ENCODE measurements at regions not wholly inside any gene's neighbourhood (a gene's known extent, or its start where the extent isn't known, plus 50 kb on each side); places are given as distances from the start of the nearest gene placed in this dataset.

- Mint-ChIP-seq H3K27me3 (peaks cover 22% of the 10 kb centered on the region), H3K4me3 (no peak overlapping the region), H3K9me3 (no peaks in the 10 kb centered on the region), H3K4me1 (ENCODE audit: low read depth) (no peaks in the 10 kb centered on the region), H3K27ac (no peak overlapping the region), H3K36me3 (ENCODE audit: low read depth) (no peaks in the 10 kb centered on the region)
- Histone ChIP-seq H3K27ac (ENCODE audit: low read depth in 1 of 2, low read length in 2 of 2) (no peak overlapping the region), H3K9me3 (ENCODE audit: control insufficient read depth in 1 of 2, insufficient read depth in 1 of 2, low read length in 2 of 2) (peaks cover 0 to 10% of the 10 kb centered on the region in 2 experiments), H3K36me3 (ENCODE audit: insufficient read depth, low read length) (no peaks in the 10 kb centered on the region), H3K27me3 (ENCODE audit: control insufficient read depth in 1 of 2, insufficient read depth in 2 of 2, low read length in 2 of 2) (peaks cover 0 to 4% of the 10 kb centered on the region in 2 experiments), H3K4me1 (ENCODE audit: insufficient read depth, low read length) (no peaks in the 10 kb centered on the region), H3K4me3 (ENCODE audit: low read length) (no peak overlapping the region)
- TF ChIP-seq, protein P1, sequence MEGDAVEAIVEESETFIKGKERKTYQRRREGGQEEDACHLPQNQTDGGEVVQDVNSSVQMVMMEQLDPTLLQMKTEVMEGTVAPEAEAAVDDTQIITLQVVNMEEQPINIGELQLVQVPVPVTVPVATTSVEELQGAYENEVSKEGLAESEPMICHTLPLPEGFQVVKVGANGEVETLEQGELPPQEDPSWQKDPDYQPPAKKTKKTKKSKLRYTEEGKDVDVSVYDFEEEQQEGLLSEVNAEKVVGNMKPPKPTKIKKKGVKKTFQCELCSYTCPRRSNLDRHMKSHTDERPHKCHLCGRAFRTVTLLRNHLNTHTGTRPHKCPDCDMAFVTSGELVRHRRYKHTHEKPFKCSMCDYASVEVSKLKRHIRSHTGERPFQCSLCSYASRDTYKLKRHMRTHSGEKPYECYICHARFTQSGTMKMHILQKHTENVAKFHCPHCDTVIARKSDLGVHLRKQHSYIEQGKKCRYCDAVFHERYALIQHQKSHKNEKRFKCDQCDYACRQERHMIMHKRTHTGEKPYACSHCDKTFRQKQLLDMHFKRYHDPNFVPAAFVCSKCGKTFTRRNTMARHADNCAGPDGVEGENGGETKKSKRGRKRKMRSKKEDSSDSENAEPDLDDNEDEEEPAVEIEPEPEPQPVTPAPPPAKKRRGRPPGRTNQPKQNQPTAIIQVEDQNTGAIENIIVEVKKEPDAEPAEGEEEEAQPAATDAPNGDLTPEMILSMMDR (IDR thresholded peaks at IDR 0.05): no peak
- DNase-seq (no peak), ATAC-seq (ENCODE audit: poor library complexity) (no peak)
- ChIA-PET CTCF (no interaction called here), POLR2A (no interaction called here)
- intact Hi-C loops (cut with DNase I, micrococcal nuclease): no loop called here
Measured at GRCh38 chr7:45417735-45418134, 156.4 kb upstream of the ADCY1 start.

DNA sequence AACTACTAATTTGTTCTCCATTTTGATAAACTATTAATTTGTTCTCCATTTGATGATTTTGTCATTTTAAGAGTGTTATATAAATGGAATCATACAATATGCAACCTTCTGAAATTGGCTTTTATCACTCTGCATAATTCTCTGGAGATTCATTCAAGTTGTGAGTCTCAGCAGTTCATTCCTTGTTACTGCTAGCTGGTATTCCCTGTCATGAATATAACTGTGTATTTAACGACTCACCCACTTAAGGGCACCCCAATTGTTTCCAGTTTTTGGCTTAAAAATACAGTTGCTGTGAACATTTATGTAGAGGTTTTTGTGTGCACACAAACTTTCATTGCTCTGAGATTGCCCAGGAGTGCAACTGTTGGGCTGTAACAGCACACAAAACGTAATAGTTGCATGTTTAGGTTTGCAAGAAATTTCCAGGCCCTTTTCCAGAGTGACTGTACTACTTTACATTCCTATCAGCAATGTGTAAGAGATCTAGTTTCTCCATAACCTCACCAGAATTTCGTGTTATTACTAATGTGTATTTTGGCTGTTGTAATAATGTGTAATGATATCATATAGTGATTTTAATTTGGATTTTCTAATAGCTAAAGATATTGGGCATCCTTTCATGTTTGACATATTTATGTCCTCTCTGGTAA is 153.2 kb upstream of the ADCY1 start:
- TF ChIP-seq, protein P1 (IDR thresholded peaks at IDR 0.05): no peak
- no peak overlapping the region for H3K27ac ChIP-seq (ENCODE audit: low read depth in 1 of 2, low read length in 2 of 2)
- H3K36me3 Mint-ChIP-seq (ENCODE audit: low read depth): no peaks in the 10 kb centered on the region
- DNase-seq: no peak
- no peak overlapping the region for H3K4me3 Mint-ChIP-seq
- no peaks in the 10 kb centered on the region for H3K4me1 Mint-ChIP-seq (ENCODE audit: low read depth)
- intact Hi-C loops (cut with DNase I, micrococcal nuclease): no loop called here
- H3K4me3 ChIP-seq (ENCODE audit: low read length): no peak overlapping the region
- H3K4me1 ChIP-seq (ENCODE audit: insufficient read depth, low read length): no peaks in the 10 kb centered on the region
- no peaks in the 10 kb centered on the region for H3K36me3 ChIP-seq (ENCODE audit: insufficient read depth, low read length)
- no peak overlapping the region for H3K27ac Mint-ChIP-seq
- H3K27me3 ChIP-seq (ENCODE audit: control insufficient read depth in 1 of 2, insufficient read depth in 2 of 2, low read length in 2 of 2): peaks cover 2 to 11% of the 10 kb centered on the region in 2 experiments
- ChIA-PET POLR2A (no interaction called here), CTCF (no interaction called here)
- no peak for ATAC-seq (ENCODE audit: poor library complexity)
- no peaks in the 10 kb centered on the region for H3K9me3 ChIP-seq (ENCODE audit: control insufficient read depth in 1 of 2, insufficient read depth in 1 of 2, low read length in 2 of 2)
- H3K27me3 Mint-ChIP-seq: peaks cover 33% of the 10 kb centered on the region
- H3K9me3 Mint-ChIP-seq: no peaks in the 10 kb centered on the region

DNA sequence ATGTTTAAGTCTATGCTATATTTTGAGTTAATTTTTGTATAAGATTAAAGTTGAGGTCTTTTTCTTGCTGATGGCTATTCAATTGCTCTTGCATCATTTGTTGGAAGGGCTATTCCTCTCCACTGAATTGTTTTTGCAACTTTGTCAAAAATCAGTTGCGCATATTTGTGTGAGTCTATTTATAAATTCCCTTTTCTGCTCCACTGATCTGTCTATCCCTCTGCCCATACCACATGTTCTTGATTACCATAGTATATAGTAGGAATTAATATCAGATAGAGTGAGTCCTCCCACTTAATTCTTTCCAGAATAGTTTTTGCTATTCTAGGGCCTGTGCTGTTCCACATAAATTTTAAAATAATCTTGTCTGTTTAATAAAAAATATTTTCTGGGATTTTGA is 152.4 kb upstream of the ADCY1 start:
- Mint-ChIP-seq H3K27me3 (peaks cover 38% of the 10 kb centered on the region), H3K27ac (no peak overlapping the region)
- no peak overlapping the region for H3K4me3 ChIP-seq (ENCODE audit: low read length)

More for the DNA sequence above, 152.4 kb upstream of the ADCY1 start:
- ChIA-PET CTCF (no interaction called here), POLR2A (no interaction called here)
- Histone ChIP-seq H3K4me1 (ENCODE audit: insufficient read depth, low read length) (no peaks in the 10 kb centered on the region), H3K9me3 (ENCODE audit: control insufficient read depth in 1 of 2, insufficient read depth in 1 of 2, low read length in 2 of 2) (no peaks in the 10 kb centered on the region), H3K27me3 (ENCODE audit: control insufficient read depth in 1 of 2, insufficient read depth in 2 of 2, low read length in 2 of 2) (peaks cover 2 to 11% of the 10 kb centered on the region in 2 experiments), H3K27ac (ENCODE audit: low read depth in 1 of 2, low read length in 2 of 2) (no peak overlapping the region), H3K36me3 (ENCODE audit: insufficient read depth, low read length) (no peaks in the 10 kb centered on the region)
- no peak for ATAC-seq (ENCODE audit: poor library complexity)
- intact Hi-C loops (cut with DNase I, micrococcal nuclease): no loop called here
- H3K4me3 Mint-ChIP-seq: no peak overlapping the region
- TF ChIP-seq, protein P1 (IDR thresholded peaks at IDR 0.05): no peak
- no peaks in the 10 kb centered on the region for H3K4me1 Mint-ChIP-seq (ENCODE audit: low read depth)
- H3K9me3 Mint-ChIP-seq: no peaks in the 10 kb centered on the region
- no peak for DNase-seq
- no peaks in the 10 kb centered on the region for H3K36me3 Mint-ChIP-seq (ENCODE audit: low read depth)
